Nephron progenitor cell (in vitro differentiated cells): ENCODE measurements at regions not wholly inside any gene's neighbourhood (a gene's known extent, or its start where the extent isn't known, plus 50 kb on each side); places are given as distances from the start of the nearest gene placed in this dataset.
"Not testable (repeated sequence)": the region's sequence is repeated elsewhere in the genome, so short reads cannot be mapped to it uniquely, and the experiment has no call there.

ENCODE experiments used
- DNase-seq: peaks from one replicate; pipeline ENCODE4 v3.0.0; 2021
- H3K27ac Mint-ChIP-seq: 2 replicates; pipeline ENCODE4 v1.8.0; 2021; ENCODE audit warnings: mild to moderate bottlenecking, moderate library complexity, mixed read lengths
- H3K27me3 Mint-ChIP-seq: 2 replicates; pipeline ENCODE4 v1.8.0; 2021; ENCODE audit warnings: mild to moderate bottlenecking, low read depth, mixed read lengths; ENCODE audit not compliant: poor library complexity
- H3K36me3 Mint-ChIP-seq: 2 replicates; pipeline ENCODE4 v1.8.0; 2021; ENCODE audit warnings: low read depth, mixed read lengths
- H3K4me1 Mint-ChIP-seq: 2 replicates; pipeline ENCODE4 v1.8.0; 2021; ENCODE audit warnings: mixed read lengths
- H3K4me3 Mint-ChIP-seq: 2 replicates; pipeline ENCODE4 v1.8.0; 2021; ENCODE audit warnings: mild to moderate bottlenecking, moderate library complexity, mixed read lengths
- H3K9me3 Mint-ChIP-seq: 2 replicates; pipeline ENCODE4 v1.8.0; 2021; ENCODE audit warnings: mild to moderate bottlenecking, moderate library complexity, mixed read lengths
- TF ChIP-seq, protein P1 (sequence below): fragments of 200-600 bp; sonication (generic); IDR thresholded peaks from 2 replicates; pipeline ENCODE4 v1.5.0; 2021; ENCODE audit warnings: antibody characterized with exemption

DNA sequence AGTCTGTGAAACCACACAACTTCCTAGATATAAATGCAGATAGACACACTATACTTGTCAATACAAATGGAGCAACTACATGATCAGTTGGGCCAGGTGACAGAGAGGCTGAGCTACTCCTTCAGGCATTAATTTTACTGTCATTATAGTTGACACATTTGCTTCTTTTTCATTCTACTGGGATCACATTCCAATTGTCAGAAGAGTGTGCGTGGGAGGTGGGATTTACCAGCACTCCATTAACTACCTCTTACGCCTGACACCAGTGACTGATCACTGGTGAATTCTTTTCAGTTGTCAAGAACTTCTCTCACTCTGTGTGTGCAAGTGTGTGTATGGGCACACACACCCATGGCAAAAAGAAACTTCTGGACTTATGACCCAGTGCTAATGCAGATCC lies 94.2 kb upstream of the DIAPH2 start:
- H3K27me3 Mint-ChIP-seq, result no peaks in the 10 kb centered on the region
- no peak overlapping the region for H3K27ac Mint-ChIP-seq
- no peaks in the 10 kb centered on the region for H3K4me1 Mint-ChIP-seq
- H3K4me3 Mint-ChIP-seq, result no peak overlapping the region
- peaks cover 20% of the 10 kb centered on the region for H3K9me3 Mint-ChIP-seq
- TF ChIP-seq, protein P1, sequence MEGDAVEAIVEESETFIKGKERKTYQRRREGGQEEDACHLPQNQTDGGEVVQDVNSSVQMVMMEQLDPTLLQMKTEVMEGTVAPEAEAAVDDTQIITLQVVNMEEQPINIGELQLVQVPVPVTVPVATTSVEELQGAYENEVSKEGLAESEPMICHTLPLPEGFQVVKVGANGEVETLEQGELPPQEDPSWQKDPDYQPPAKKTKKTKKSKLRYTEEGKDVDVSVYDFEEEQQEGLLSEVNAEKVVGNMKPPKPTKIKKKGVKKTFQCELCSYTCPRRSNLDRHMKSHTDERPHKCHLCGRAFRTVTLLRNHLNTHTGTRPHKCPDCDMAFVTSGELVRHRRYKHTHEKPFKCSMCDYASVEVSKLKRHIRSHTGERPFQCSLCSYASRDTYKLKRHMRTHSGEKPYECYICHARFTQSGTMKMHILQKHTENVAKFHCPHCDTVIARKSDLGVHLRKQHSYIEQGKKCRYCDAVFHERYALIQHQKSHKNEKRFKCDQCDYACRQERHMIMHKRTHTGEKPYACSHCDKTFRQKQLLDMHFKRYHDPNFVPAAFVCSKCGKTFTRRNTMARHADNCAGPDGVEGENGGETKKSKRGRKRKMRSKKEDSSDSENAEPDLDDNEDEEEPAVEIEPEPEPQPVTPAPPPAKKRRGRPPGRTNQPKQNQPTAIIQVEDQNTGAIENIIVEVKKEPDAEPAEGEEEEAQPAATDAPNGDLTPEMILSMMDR, result no peak
- DNase-seq, result no peak
- no peaks in the 10 kb centered on the region for H3K36me3 Mint-ChIP-seq

DNA sequence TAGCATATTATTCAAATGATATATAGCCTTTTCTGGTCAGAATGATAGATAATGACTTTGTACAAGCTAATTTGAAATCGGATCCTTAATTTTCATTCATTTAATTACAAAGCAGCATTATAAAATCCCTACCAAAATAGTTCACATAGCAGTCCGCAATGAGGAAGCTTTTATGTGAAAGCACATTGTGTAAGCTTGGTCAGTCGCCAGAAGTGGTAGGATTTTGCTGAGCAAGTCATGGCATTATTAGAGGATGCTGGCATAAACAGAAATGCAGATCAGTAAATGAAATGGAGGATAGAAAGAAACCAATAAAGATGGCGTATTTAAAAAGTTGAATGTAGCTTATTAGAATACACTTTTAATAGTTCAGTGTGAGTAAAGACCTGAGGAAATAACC lies 93.2 kb upstream of the DIAPH2 start:
- TF ChIP-seq, protein P1, result no peak
- Mint-ChIP-seq H3K36me3 (no peaks in the 10 kb centered on the region), H3K4me3 (no peak overlapping the region), H3K4me1 (no peaks in the 10 kb centered on the region), H3K27me3 (no peaks in the 10 kb centered on the region), H3K27ac (no peak overlapping the region), H3K9me3 (peaks cover 20% of the 10 kb centered on the region)
- no peak for DNase-seq

DNA sequence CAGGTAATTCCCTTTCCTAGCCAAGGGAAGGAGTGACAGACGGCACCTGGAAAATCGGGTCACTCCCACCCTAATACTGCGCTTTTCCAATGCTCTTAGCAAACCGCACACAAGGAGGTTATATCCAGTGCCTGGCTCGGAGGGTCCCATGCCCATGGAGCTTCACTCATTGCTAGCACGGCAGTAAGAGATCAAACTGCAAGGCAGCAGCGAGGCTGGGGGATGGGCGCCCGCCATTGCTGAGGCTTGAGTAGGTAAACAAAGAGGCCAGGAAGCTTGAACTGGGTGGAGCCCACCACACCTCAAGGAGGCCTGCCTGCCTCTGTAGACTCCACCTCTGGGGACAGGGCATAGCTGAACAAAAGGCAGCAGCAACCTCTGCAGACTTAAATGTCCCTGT lies 86.8 kb upstream of the DIAPH2 start:
- not testable (repeated sequence) for DNase-seq, H3K27me3 Mint-ChIP-seq, H3K27ac Mint-ChIP-seq, H3K4me3 Mint-ChIP-seq, H3K36me3 Mint-ChIP-seq, H3K4me1 Mint-ChIP-seq, H3K9me3 Mint-ChIP-seq

DNA sequence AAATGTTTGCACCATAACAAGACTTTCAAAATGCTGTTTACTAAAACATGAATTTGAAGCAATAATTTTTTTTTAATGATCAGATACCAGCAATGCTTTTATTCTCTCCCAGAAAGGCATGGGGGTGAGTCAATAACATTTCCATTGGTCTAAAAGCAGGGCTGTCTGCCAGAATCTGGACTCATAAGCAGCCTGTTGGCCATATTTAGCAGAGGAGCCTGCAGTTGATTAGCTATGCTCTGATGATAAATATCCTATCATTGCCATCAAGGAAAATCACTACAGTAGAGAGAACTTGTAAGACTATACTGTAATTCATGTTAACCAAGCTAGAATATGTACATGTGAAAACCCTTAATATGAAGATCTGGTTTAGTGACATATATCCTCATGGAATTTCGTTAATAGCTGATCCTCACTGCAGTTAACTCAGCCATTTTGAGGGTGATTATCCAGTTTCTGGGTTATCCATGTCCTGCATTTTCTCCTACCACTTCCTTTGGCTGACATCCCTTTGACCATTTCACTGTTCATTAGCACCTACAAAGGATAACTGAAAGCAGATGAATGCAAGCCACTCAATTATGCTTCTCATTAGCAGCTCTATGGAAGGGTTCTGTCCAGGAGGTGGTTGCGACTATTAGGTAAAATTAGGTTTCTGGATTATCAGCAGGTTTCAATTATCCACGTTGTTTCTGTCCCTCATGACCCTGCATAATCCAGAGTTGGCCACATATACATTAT lies 72.9 kb upstream of the DIAPH2 start:
- TF ChIP-seq, protein P1, result no peak
- no peak for DNase-seq
- Mint-ChIP-seq H3K4me1 (no peaks in the 10 kb centered on the region), H3K9me3 (no peaks in the 10 kb centered on the region), H3K36me3 (no peaks in the 10 kb centered on the region), H3K4me3 (no peak overlapping the region), H3K27me3 (peaks cover 2% of the 10 kb centered on the region), H3K27ac (no peak overlapping the region)

DNA sequence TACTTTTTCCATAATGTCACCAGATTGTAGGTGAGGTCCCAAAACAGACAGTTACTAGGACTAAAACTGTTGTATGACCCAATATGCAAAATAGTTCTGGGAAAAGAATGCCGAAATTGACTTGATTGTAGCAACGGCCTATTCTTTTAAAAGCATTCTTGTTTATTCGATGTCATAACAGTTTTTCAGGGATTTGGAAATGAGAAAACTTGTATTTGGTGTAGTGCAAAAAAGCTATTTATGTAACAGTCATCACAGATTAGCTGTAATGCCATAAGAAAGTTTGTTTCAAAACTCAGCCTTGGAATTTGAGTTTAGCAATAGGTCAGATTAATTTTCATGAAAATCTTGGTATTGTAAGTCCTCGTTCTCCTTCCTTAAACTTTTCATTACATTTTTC lies 69.2 kb upstream of the DIAPH2 start:
- Mint-ChIP-seq H3K36me3 (no peaks in the 10 kb centered on the region), H3K9me3 (no peaks in the 10 kb centered on the region), H3K4me3 (no peak overlapping the region), H3K27ac (no peak overlapping the region), H3K27me3 (no peaks in the 10 kb centered on the region), H3K4me1 (no peaks in the 10 kb centered on the region)
- no peak for DNase-seq
- TF ChIP-seq, protein P1, result no peak

DNA sequence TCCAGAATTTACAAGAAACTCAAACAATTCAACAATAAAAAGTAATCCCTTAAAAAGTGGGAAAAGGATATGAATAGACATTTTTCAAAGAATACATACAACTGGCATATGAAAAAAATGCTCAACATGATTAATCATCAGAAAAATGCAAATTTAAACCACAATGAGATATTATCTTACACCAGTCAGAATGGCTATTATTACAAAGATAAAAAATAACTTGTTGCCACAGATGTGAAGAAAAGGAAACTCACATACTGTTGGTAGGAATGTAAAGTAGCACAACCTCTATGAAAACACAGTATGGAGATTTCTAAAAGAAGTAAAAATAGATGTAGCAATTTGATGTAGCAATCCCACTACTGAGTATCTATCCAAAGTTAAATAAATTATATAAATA lies 65.1 kb upstream of the DIAPH2 start:
- no peaks in the 10 kb centered on the region for H3K4me1 Mint-ChIP-seq
- no peak overlapping the region for H3K27ac Mint-ChIP-seq
- TF ChIP-seq, protein P1, result no peak
- no peak overlapping the region for H3K4me3 Mint-ChIP-seq
- DNase-seq, result no peak
- H3K27me3 Mint-ChIP-seq, result no peaks in the 10 kb centered on the region
- H3K36me3 Mint-ChIP-seq, result no peaks in the 10 kb centered on the region
- H3K9me3 Mint-ChIP-seq, result no peaks in the 10 kb centered on the region
